ENCODE measurements at regions not wholly inside any gene's neighbourhood (a gene's known extent, or its start where the extent isn't known, plus 50 kb on each side); places are given as distances from the start of the nearest gene placed in this dataset.
"Not testable (repeated sequence)": the region's sequence is repeated elsewhere in the genome, so short reads cannot be mapped to it uniquely, and the experiment has no call there.

DNA sequence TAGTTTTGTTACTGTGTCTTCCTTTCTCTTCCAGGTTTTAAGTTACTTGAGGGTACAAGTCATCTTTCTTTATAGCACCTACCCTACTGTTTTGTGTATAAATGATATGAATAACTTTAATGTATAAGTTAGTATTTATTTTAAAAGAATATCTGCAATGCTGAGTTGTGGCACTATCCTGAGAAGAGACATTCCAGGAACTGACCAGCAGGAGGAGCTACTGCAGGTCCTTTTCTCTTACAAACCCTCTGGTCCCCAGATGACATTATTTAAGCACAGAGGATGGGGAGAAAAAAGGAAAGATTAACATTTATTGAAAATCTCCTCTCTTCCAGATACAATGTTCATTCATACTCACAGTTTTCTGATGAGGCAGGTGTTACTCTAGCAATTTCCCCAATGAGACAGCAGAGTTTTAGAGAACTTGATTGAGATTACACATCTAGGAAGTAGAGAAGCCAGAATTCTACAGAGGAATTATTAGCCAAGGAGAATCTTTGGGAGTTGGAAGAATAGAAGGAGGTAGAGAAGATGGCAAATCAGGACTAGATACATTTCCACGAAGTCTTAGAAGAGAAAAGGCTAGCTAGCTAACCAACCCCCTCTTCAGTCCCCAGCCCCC is 541.2 kb upstream of the API5 start:
- H3K9ac ChIP-seq (ENCODE audit: low read depth, low read length): no peak overlapping the region
- H3K9me3 ChIP-seq (ENCODE audit: control insufficient read depth, insufficient read depth, low read length): no peaks in the 10 kb centered on the region
- H3K4me1 ChIP-seq (ENCODE audit: insufficient read depth, low read length): no peaks in the 10 kb centered on the region
- H3K36me3 ChIP-seq (ENCODE audit: insufficient read depth, low read length): no peaks in the 10 kb centered on the region

DNA sequence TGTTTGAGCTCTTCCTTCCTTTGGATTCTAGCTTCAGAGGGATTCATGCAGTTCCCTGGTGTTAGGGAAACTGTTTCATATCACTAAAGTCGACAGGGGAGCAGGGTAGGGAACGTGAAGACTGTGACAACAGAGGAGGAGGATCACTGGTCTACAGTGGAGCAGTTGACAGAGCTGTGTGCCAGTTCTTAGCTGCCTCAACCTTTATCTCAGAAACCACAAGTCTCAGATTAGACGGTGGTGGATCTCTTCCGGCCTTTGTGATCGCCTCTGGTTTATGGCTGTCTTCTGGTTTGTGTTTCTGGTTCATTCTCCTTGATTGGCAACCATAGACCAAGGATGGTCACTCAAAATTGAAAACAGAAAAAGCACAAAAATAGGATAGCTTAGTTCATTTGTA is 538.9 kb upstream of the API5 start:
- no peaks in the 10 kb centered on the region for H3K9me3 ChIP-seq (ENCODE audit: control insufficient read depth, insufficient read depth, low read length)
- no peaks in the 10 kb centered on the region for H3K36me3 ChIP-seq (ENCODE audit: insufficient read depth, low read length)
- H3K9ac ChIP-seq (ENCODE audit: low read depth, low read length): no peak overlapping the region
- H3K4me1 ChIP-seq (ENCODE audit: insufficient read depth, low read length): no peaks in the 10 kb centered on the region

DNA sequence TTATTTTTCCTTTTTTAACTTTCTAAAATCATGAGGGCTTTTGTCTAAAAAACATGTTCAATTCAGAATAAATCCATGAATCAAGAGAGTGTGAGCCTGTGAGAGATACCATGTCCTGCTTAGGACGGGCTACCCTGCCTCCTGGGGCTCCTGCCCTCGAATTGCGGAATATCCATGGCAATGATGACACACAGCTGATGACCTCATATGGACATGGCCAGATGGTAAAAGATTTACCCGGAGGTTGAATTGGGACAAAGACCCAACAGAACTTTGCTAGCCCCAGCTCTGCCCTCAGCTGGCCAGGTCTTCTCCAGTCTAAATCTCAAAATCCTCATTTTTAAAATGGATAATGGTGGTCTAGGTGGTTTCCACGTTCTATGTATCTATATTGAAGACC is 538.1 kb upstream of the API5 start:
- H3K9me3 ChIP-seq (ENCODE audit: control insufficient read depth, insufficient read depth, low read length): no peaks in the 10 kb centered on the region
- H3K9ac ChIP-seq (ENCODE audit: low read depth, low read length): no peak overlapping the region
- no peaks in the 10 kb centered on the region for H3K4me1 ChIP-seq (ENCODE audit: insufficient read depth, low read length)
- no peaks in the 10 kb centered on the region for H3K36me3 ChIP-seq (ENCODE audit: insufficient read depth, low read length)

DNA sequence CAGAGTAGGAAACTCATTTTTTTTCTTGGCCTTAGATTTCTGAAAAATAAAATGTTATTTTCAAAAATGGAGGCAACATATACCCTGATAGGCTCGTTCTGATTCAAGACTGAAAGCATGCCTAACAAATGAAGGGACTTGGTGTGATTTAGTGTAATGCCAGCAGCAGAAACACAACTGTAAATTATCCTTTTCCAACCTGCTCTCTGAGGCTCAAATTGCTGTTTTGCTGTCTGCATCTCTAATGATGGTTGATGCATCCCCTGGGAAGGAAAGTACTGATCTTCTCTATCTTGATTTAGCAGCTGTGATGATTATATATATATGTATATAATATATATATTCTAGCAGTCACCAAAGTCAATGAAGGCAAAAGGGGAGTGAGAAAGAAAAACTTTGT is 537.2 kb upstream of the API5 start:
- Histone ChIP-seq H3K9me3 (ENCODE audit: control insufficient read depth, insufficient read depth, low read length) (no peaks in the 10 kb centered on the region), H3K36me3 (ENCODE audit: insufficient read depth, low read length) (no peaks in the 10 kb centered on the region), H3K4me1 (ENCODE audit: insufficient read depth, low read length) (no peaks in the 10 kb centered on the region), H3K9ac (ENCODE audit: low read depth, low read length) (no peak overlapping the region)

DNA sequence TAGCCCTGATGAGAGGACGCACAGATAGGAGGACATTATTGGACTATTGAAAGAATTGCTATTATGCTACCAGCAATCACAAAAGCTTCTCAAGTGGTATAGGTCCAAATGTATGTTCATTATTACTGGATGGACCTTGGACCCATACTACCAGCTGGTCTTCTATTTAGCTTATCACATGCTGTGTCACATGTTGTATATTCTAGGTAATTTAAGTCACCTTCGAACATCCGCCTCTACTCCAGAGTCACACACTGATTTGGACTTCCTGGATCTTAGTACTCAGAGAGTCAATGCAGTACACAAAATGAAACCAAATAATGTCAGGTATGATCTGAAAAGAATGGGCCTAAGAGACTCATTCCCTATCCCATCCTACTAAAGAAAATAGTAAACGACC is 534.0 kb upstream of the API5 start:
- H3K36me3 ChIP-seq (ENCODE audit: insufficient read depth, low read length): no peaks in the 10 kb centered on the region
- H3K4me1 ChIP-seq (ENCODE audit: insufficient read depth, low read length): no peaks in the 10 kb centered on the region
- no peaks in the 10 kb centered on the region for H3K9me3 ChIP-seq (ENCODE audit: control insufficient read depth, insufficient read depth, low read length)
- H3K9ac ChIP-seq (ENCODE audit: low read depth, low read length): no peak overlapping the region

DNA sequence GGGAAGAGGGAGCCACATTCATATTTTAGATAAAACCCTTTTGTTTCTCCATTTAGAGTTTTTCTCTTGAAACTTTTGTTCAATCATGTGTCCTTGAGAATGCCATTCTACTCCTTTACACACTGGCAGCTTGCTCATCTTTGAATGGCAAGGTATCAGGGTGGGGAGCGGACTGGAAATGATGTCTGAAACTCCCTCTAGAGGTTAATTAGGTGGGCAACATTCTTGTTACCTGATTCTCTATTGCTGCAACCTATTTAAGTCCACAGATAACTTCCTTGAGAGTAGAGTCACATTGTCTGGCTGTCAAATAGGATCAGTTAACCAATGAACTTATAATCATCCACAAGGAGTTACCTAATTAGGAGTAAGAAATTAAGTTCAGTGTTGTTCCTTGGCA is 533.6 kb upstream of the API5 start:
- H3K9me3 ChIP-seq (ENCODE audit: control insufficient read depth, insufficient read depth, low read length): no peaks in the 10 kb centered on the region
- no peaks in the 10 kb centered on the region for H3K36me3 ChIP-seq (ENCODE audit: insufficient read depth, low read length)
- H3K4me1 ChIP-seq (ENCODE audit: insufficient read depth, low read length): no peaks in the 10 kb centered on the region
- no peak overlapping the region for H3K9ac ChIP-seq (ENCODE audit: low read depth, low read length)

DNA sequence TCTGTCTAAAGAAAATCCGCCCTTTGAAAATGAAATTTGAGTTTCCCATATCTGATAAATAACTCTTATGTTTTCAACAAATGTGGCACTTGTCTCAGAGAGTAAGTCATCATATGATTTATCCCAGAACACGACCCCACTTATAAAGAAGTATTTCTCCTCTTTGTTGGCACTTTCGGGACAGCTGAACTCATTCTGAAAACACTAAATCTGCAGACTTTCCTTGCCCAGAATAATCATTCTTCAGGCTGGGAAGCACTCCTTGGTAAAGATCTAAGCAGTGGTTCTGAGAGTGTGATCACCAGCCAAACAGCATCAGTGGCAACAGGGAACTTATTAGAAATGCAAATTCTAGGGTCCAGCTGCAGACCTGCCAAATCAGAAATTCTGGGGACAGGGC is 532.2 kb upstream of the API5 start:
- Histone ChIP-seq H3K4me1 (ENCODE audit: insufficient read depth, low read length) (no peaks in the 10 kb centered on the region), H3K9ac (ENCODE audit: low read depth, low read length) (no peak overlapping the region), H3K9me3 (ENCODE audit: control insufficient read depth, insufficient read depth, low read length) (no peaks in the 10 kb centered on the region), H3K36me3 (ENCODE audit: insufficient read depth, low read length) (no peaks in the 10 kb centered on the region)

DNA sequence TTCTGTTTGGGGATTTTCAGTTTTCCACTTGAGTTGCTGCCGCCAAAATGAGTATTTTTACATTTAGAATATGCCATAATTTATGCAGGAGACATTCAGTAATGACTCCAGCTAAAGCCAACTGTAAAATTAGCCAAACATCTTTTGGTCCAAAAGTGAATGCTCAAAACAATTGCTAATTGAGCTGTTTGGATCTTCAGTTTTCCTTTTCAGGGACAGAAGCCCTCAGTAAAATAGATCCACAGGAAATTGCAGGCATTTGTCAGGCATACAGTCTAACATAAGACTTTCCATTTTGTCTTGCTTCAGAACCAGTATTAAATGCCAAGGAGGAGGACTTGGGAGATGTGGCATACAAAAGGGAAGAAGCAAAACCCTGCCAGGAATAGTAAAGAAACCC is 524.8 kb upstream of the API5 start:
- H3K9me3 ChIP-seq (ENCODE audit: control insufficient read depth, insufficient read depth, low read length): no peaks in the 10 kb centered on the region
- H3K9ac ChIP-seq (ENCODE audit: low read depth, low read length): no peak overlapping the region
- H3K36me3 ChIP-seq (ENCODE audit: insufficient read depth, low read length): no peaks in the 10 kb centered on the region
- no peaks in the 10 kb centered on the region for H3K4me1 ChIP-seq (ENCODE audit: insufficient read depth, low read length)

DNA sequence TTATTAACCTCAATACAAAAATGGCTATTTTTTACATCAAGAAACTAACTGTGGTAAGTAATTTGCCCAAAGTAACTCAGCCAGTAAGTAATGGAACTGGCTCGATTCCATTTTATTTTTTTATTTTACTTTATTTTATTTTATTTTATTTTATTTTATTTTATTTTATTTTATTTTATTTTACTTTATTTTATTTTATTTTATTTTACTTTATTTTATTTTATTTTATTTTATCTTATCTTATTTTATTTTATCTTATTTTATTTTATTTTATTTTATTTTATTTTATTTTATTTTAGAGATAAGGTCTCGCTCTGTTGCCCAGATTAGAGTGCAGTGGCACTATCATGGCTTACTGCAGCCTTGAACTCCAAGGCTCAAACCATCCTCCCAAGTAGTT is 516.3 kb upstream of the API5 start:
- H3K4me1 ChIP-seq (ENCODE audit: insufficient read depth, low read length); H3K9me3 ChIP-seq (ENCODE audit: control insufficient read depth, insufficient read depth, low read length); H3K36me3 ChIP-seq (ENCODE audit: insufficient read depth, low read length); H3K9ac ChIP-seq (ENCODE audit: low read depth, low read length): not testable (repeated sequence)

DNA sequence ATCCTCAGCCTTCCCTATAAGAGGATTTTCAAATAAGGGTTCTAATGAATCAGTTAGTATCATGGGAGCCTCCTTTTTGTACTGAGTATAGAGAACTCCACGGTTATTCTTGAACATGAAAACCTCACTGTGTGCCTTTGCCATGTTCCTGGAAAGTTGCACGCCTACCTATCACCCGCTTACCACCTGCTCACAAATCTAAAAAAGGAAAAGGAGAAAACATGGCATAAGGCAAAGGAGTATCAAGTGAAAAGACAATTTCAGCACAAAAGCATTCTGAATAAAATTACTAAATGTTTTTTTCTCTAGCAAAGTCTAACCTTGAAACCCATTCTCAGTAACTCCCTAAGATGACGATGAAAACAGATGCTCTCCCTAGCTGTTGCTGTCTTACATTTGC is 511.8 kb upstream of the API5 start:
- H3K4me1 ChIP-seq (ENCODE audit: insufficient read depth, low read length): no peaks in the 10 kb centered on the region
- H3K9ac ChIP-seq (ENCODE audit: low read depth, low read length): no peak overlapping the region
- H3K36me3 ChIP-seq (ENCODE audit: insufficient read depth, low read length): no peaks in the 10 kb centered on the region
- H3K9me3 ChIP-seq (ENCODE audit: control insufficient read depth, insufficient read depth, low read length): no peaks in the 10 kb centered on the region

DNA sequence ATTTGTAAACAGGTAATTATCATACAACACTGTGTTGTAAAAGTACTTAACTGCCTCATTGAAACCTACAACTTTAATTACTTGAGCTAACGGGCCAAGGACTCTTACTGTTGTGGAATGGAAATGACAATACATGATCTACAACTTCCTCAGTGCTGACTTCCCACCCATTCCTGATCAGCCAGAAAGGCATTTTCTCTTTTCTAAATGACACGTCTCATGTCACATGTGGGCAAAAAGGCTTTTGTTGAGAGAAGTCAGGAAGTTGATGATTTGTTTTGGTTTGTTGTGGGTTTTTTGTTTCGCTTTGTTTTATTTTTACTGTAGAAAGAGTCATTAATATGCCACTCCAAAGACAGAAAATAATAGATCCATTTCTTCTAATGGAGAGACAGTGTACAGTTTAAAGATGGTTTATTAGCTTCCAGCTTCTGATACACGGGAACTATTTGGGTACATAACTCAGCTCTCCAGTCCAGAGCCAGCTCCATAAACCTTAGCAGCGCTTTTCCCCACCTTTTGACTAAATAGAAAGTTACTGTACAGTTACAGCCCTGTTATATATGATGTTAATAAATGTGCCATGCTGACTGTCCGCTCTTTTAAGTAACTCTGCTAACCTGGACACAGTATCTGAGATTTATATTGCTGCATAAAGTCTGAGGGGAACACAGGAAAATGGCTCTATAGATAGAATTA is 509.4 kb upstream of the API5 start:
- H3K4me1 ChIP-seq (ENCODE audit: insufficient read depth, low read length): no peaks in the 10 kb centered on the region
- no peaks in the 10 kb centered on the region for H3K9me3 ChIP-seq (ENCODE audit: control insufficient read depth, insufficient read depth, low read length)
- H3K36me3 ChIP-seq (ENCODE audit: insufficient read depth, low read length): no peaks in the 10 kb centered on the region
- no peak overlapping the region for H3K9ac ChIP-seq (ENCODE audit: low read depth, low read length)

DNA sequence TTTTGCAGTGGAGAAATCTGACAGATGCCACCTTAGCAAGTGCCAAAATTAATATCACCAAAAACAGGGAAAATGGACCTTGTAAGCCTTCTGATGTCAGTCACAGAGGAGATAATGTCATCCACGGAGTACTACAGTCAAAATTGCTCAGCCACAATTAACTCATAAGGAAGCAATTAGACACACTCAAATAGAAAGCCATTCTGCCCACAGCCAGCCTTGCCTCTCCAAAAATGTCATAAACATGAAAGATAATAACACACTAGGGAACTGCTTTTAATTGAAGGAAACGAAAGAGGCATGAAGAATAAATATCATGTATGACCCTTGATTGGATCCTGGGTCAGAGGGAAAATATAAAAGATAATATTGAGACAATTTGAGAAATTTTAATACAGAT is 505.6 kb upstream of the API5 start:
- H3K9ac ChIP-seq (ENCODE audit: low read depth, low read length): no peak overlapping the region
- H3K36me3 ChIP-seq (ENCODE audit: insufficient read depth, low read length): no peaks in the 10 kb centered on the region
- H3K9me3 ChIP-seq (ENCODE audit: control insufficient read depth, insufficient read depth, low read length): no peaks in the 10 kb centered on the region
- no peaks in the 10 kb centered on the region for H3K4me1 ChIP-seq (ENCODE audit: insufficient read depth, low read length)

DNA sequence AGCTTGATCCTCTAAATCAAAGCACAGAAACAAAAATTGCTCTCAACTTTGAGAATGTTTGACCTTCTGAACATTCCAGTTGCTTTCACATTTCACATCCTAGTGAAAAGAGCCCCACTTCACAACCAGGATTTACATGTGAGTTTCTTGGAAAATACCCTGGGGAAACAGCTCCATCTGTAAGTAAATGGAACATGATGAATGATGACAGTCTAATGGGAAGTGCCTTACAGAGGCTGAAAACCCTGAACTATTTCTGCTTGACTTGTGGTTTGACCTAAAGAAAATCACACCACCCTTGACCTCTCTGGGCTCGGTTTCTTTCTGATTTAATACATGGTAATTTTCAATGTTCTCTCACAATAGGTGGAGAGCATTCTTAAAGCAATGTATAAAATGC is 499.4 kb upstream of the API5 start:
- Histone ChIP-seq H3K9me3 (ENCODE audit: control insufficient read depth, insufficient read depth, low read length) (no peaks in the 10 kb centered on the region), H3K36me3 (ENCODE audit: insufficient read depth, low read length) (no peaks in the 10 kb centered on the region), H3K4me1 (ENCODE audit: insufficient read depth, low read length) (no peaks in the 10 kb centered on the region), H3K9ac (ENCODE audit: low read depth, low read length) (no peak overlapping the region)

DNA sequence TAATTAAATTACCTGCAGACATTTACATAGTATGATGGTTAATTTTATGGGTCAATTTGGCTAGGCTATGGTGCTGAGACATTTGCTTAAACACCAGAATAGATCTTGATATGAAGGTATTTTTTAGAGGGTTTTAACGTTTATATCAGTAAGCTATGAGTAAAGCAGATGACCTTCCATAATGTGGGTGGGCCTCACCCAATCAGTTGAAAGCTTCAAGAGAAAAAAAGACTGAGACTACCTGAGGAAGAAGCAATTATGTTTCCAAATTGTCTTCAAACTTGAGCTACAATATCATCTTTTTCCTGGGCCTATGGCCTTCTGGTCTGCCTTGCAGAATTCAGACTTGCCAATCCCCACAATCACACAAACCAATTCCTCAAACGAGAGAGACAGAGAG is 498.8 kb upstream of the API5 start:
- Histone ChIP-seq H3K36me3 (ENCODE audit: insufficient read depth, low read length) (no peaks in the 10 kb centered on the region), H3K4me1 (ENCODE audit: insufficient read depth, low read length) (no peaks in the 10 kb centered on the region)

DNA sequence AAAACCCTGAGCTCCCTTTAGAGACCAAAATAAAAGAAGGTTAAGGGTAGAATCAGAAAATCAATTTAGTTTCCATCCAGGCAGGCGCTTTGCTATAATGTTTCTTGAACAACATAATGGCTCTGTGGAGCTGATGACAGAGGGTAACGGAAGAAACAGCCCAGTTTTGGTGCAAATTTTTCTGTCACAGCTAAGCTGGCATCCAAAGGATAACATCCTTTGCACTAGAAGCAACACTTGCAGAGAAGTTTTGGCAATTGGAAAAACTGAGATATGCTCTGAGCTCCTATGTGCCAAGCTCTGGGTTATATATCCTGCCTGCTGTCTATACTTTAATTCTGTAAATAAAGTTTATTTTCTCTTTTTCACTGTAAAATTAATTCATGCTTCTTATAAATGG is 495.3 kb upstream of the API5 start:
- H3K4me1 ChIP-seq (ENCODE audit: insufficient read depth, low read length): no peaks in the 10 kb centered on the region
- no peaks in the 10 kb centered on the region for H3K36me3 ChIP-seq (ENCODE audit: insufficient read depth, low read length)
- H3K9me3 ChIP-seq (ENCODE audit: control insufficient read depth, insufficient read depth, low read length): no peaks in the 10 kb centered on the region
- no peak overlapping the region for H3K9ac ChIP-seq (ENCODE audit: low read depth, low read length)

More for the DNA sequence above, 498.8 kb upstream of the API5 start:
- Histone ChIP-seq H3K9ac (ENCODE audit: low read depth, low read length) (no peak overlapping the region), H3K9me3 (ENCODE audit: control insufficient read depth, insufficient read depth, low read length) (no peaks in the 10 kb centered on the region)
